ENCODE measurements at regions not wholly inside any gene's neighbourhood (a gene's known extent, or its start where the extent isn't known, plus 50 kb on each side); places are given as distances from the start of the nearest gene placed in this dataset.

- no peaks in the 10 kb centered on the region for H3K36me3 ChIP-seq (replicated peaks in 1 of 2; ENCODE audit: control extremely low read depth in 1 of 2, control insufficient read depth in 1 of 2, extremely low read depth in 1 of 2, insufficient read depth in 2 of 2, low read length in 1 of 2)
- H3K4me2 ChIP-seq (replicated peaks; ENCODE audit: low read depth, low read length, poor library complexity, severe bottlenecking) = no peak overlapping the region
- no peaks in the 10 kb centered on the region for H3K27me3 ChIP-seq (replicated peaks in 1 of 4; ENCODE audit: control extremely low read depth in 1 of 4, control insufficient read depth in 3 of 4, insufficient read depth in 4 of 4, low read length in 3 of 4)
- H3K27ac ChIP-seq (ENCODE audit: low read length in 2 of 2) = no peak overlapping the region
- ATAC-seq (ENCODE audit: low read depth) = no peak
- Mint-ChIP-seq H3K27ac (no peak overlapping the region), H3K9me3 (ENCODE audit: insufficient read depth) (no peaks in the 10 kb centered on the region), H3K4me1 (no peaks in the 10 kb centered on the region), H3K27me3 (peaks cover 4% of the 10 kb centered on the region), H3K4me3 (no peak overlapping the region)
- DNase-seq = no peak
- no peak overlapping the region for H2AFZ ChIP-seq (ENCODE audit: insufficient read depth, low read depth, low read length, poor library complexity, severe bottlenecking)
- no peaks in the 10 kb centered on the region for H3K9me3 ChIP-seq (ENCODE audit: control extremely low read depth in 1 of 3, control insufficient read depth in 2 of 3, insufficient read depth in 1 of 3, low read length in 2 of 3)
- no peaks in the 10 kb centered on the region for H3K4me1 ChIP-seq (ENCODE audit: control insufficient read depth in 2 of 2, insufficient read depth in 2 of 2, low read length in 2 of 2)
- TF ChIP-seq EZH2 (IDR thresholded peaks at IDR 0.05; ENCODE audit: borderline replicate concordance, insufficient read depth, low read depth, low read length, poor library complexity, severe bottlenecking) = no peak
- TF ChIP-seq, protein P1, sequence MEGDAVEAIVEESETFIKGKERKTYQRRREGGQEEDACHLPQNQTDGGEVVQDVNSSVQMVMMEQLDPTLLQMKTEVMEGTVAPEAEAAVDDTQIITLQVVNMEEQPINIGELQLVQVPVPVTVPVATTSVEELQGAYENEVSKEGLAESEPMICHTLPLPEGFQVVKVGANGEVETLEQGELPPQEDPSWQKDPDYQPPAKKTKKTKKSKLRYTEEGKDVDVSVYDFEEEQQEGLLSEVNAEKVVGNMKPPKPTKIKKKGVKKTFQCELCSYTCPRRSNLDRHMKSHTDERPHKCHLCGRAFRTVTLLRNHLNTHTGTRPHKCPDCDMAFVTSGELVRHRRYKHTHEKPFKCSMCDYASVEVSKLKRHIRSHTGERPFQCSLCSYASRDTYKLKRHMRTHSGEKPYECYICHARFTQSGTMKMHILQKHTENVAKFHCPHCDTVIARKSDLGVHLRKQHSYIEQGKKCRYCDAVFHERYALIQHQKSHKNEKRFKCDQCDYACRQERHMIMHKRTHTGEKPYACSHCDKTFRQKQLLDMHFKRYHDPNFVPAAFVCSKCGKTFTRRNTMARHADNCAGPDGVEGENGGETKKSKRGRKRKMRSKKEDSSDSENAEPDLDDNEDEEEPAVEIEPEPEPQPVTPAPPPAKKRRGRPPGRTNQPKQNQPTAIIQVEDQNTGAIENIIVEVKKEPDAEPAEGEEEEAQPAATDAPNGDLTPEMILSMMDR (IDR thresholded peaks at IDR 0.05) = no peak
- no peaks in the 10 kb centered on the region for H3K79me2 ChIP-seq (ENCODE audit: control insufficient read depth, insufficient read depth, low read length)
- H3K4me3 ChIP-seq (ENCODE audit: control extremely low read depth in 1 of 5, extremely low read depth in 1 of 5, insufficient read depth in 1 of 5, low read depth in 2 of 5, low read length in 4 of 5) = no peak overlapping the region
- H4K20me1 ChIP-seq (ENCODE audit: control insufficient read depth, insufficient read depth, low read length, poor library complexity, severe bottlenecking) = no peaks in the 10 kb centered on the region
- H3K9ac ChIP-seq (ENCODE audit: low read length) = no peak overlapping the region
- intact Hi-C loops (cut with micrococcal nuclease) = no loop called here
- ChIA-PET POLR2A (no interaction called here), CTCF (no interaction called here)
- 100% methylated on average over 1 of the region's 3 CpGs for WGBS (ENCODE audit: insufficient coverage)
Observed at GRCh38 chr4:128513664-128514484, 226.3 kb upstream of the PGRMC2 start.

- H3K4me1 Mint-ChIP-seq = no peaks in the 10 kb centered on the region
- no peak overlapping the region for H3K4me2 ChIP-seq (replicated peaks; ENCODE audit: low read depth, low read length, poor library complexity, severe bottlenecking)
- intact Hi-C loops (cut with micrococcal nuclease) = no loop called here
- no peaks in the 10 kb centered on the region for H3K9me3 ChIP-seq (ENCODE audit: control extremely low read depth in 1 of 3, control insufficient read depth in 2 of 3, insufficient read depth in 1 of 3, low read length in 2 of 3)
- H3K27me3 Mint-ChIP-seq = peaks cover 4% of the 10 kb centered on the region
- H3K27me3 ChIP-seq (replicated peaks in 1 of 4; ENCODE audit: control extremely low read depth in 1 of 4, control insufficient read depth in 3 of 4, insufficient read depth in 4 of 4, low read length in 3 of 4) = no peaks in the 10 kb centered on the region
- H3K79me2 ChIP-seq (ENCODE audit: control insufficient read depth, insufficient read depth, low read length) = no peaks in the 10 kb centered on the region
- no peaks in the 10 kb centered on the region for H3K36me3 ChIP-seq (replicated peaks in 1 of 2; ENCODE audit: control extremely low read depth in 1 of 2, control insufficient read depth in 1 of 2, extremely low read depth in 1 of 2, insufficient read depth in 2 of 2, low read length in 1 of 2)
- ATAC-seq (ENCODE audit: low read depth) (no peak), DNase-seq (no peak)
- POLR2A ChIA-PET = no interaction called here
- no peaks in the 10 kb centered on the region for H4K20me1 ChIP-seq (ENCODE audit: control insufficient read depth, insufficient read depth, low read length, poor library complexity, severe bottlenecking)
- no peak overlapping the region for H3K9ac ChIP-seq (ENCODE audit: low read length)
- H3K4me1 ChIP-seq (ENCODE audit: control insufficient read depth in 2 of 2, insufficient read depth in 2 of 2, low read length in 2 of 2) = no peaks in the 10 kb centered on the region
- TF ChIP-seq EZH2 (IDR thresholded peaks at IDR 0.05; ENCODE audit: borderline replicate concordance, insufficient read depth, low read depth, low read length, poor library complexity, severe bottlenecking) = no peak
- TF ChIP-seq, protein P1 (IDR thresholded peaks at IDR 0.05) = no peak
- H3K4me3 ChIP-seq (ENCODE audit: control extremely low read depth in 1 of 5, extremely low read depth in 1 of 5, insufficient read depth in 1 of 5, low read depth in 2 of 5, low read length in 4 of 5) = no peak overlapping the region
- H2AFZ ChIP-seq (ENCODE audit: insufficient read depth, low read depth, low read length, poor library complexity, severe bottlenecking) = no peak overlapping the region
- H3K4me3 Mint-ChIP-seq = no peak overlapping the region
- no peaks in the 10 kb centered on the region for H3K9me3 Mint-ChIP-seq (ENCODE audit: insufficient read depth)
- no peak overlapping the region for H3K27ac ChIP-seq (ENCODE audit: low read length in 2 of 2)
- CTCF ChIA-PET = no interaction called here
- no peak overlapping the region for H3K27ac Mint-ChIP-seq
Observed at GRCh38 chr4:128512767-128513322, 225.2 kb upstream of the PGRMC2 start.
